ENCODE measurements at regions not wholly inside any gene's neighbourhood (a gene's known extent, or its start where the extent isn't known, plus 50 kb on each side); places are given as distances from the start of the nearest gene placed in this dataset.

- TF ChIP-seq CTCF (IDR thresholded peaks at IDR 0.05) (no peak), EP300 (IDR thresholded peaks at IDR 0.05) (no peak), POLR2A (IDR thresholded peaks at IDR 0.05) (no peak)
Measured at GRCh38 chr20:58073945-58074856, 154.3 kb downstream of the ANKRD60 start.

Measured in tibial nerve (tissue), 4 donors.